ENCODE measurements at regions not wholly inside any gene's neighbourhood (a gene's known extent, or its start where the extent isn't known, plus 50 kb on each side); places are given as distances from the start of the nearest gene placed in this dataset.

GRCh38 chr1:182126272-182126800 is 64.8 kb upstream of the ZNF648 start:
- no peak for DNase-seq (ENCODE audit: low read depth in 2 of 2)

DNA sequence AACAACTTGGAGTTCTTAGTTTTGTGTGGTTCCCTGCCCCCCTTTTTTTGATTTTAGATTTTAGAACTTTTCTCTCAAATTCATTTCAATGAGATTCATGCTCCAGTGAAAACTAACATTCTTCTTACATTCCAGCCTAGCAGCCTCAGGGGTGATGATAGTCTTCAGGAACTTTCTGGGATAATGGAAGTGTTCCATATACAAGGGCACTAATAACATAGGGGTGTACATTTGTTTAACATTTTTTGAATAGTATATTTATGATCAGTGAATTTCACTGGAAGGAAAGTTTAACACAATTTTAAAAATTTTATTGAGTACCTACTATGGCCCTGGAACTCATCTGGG is 61.4 kb upstream of the ZNF648 start:
- no peak for DNase-seq (ENCODE audit: low read depth in 2 of 2)

DNA sequence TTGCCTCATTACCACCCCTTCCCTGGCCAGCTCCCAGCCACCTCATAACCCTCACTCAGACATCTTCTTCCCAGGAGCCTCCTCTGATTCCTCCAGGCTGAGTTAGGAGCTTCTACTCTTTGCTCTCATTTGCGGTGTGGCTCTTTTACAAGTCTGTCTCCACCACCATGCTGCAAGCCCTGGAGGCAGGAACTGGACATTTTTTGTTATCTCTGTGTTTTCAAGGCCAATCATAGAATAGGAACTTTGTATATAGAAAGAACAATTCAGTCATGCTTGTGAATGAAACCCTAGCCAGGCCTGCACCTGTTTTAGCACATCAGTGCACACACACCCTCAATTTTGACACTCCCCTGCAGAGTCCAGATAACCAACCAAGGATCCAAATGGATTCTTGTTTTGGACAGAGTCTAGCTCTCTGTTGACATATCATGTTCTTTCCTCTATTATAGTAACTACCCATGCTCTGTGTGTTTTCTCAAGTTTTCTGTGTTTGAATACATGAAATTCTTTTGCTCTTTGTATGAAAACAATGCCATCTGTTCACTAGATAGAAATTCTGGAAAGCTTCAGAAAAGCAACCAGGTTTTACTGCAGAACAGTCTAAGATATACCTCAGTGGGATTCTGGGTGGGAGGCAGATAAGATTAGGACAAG is 60.9 kb upstream of the ZNF648 start:
- no peak for DNase-seq (ENCODE audit: low read depth in 2 of 2)

GRCh38 chr1:182121787-182122186 is 60.3 kb upstream of the ZNF648 start:
- DNase-seq (ENCODE audit: low read depth in 2 of 2) = no peak

DNA sequence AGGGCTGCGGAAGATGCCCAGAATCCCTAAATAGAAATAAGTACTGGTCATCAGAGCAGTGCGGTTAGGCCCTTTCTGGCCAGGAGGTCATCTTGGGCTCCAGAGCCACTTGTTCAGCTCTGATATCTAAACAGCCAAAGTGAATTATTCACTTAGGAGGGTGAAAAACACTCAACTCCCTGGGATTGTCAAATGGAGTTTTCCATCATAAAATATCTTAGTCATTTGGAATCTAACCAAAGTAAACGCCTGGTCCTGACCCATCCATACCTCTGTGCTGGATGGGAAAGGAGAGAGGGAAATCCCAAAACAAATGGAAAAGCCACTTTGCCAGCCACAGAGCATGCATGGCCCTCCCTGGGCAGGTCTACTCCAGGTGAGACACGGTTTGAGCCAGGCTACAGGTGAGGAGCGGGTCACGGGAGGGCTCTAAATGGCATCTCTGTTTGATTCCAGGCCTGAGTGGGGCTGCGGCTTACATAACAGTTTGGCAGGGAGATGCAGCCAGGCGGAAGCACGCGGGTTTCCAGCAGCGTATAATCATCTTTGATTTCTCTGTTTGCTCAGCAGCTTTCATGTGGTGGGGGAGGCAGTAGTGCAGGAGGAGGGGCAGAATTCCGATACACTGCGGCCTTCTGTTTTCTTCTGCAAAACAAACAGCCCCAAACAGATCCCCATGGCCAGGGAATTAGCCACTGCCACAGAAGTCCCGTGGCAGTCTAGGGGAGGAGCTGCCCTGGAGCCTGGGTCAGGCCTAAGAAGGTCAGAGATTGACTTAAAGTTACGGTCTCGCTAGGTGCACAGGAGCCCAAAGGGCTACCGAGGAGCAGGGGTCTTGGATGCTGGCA is 59.1 kb upstream of the ZNF648 start:
- DNase-seq (ENCODE audit: low read depth in 2 of 2) = peak; percentile 55 to 81

DNA sequence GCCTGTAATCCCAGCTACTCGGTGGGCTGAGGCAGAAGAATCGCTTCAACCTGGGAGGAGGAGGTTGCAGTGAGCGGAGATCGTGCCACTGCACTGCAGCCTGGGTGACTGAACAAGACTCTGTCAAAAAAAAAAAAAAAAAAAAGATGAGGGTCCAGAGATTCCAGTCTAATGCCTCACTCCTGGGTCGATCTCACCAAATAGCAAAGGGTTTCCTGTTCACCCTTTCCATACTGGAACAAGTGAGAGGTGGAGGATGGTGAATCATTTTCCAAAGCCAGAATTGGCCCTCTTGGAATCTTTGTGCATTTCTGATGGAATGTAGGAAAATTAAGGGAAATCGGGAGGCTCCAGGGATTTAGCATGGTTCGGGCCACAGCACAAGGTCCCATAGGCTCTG is 58.1 kb upstream of the ZNF648 start:
- no peak for DNase-seq (ENCODE audit: low read depth in 2 of 2)

- DNase-seq (ENCODE audit: low read depth in 2 of 2) = no peak
Observed at GRCh38 chr1:182118851-182119250, 57.3 kb upstream of the ZNF648 start.

DNA sequence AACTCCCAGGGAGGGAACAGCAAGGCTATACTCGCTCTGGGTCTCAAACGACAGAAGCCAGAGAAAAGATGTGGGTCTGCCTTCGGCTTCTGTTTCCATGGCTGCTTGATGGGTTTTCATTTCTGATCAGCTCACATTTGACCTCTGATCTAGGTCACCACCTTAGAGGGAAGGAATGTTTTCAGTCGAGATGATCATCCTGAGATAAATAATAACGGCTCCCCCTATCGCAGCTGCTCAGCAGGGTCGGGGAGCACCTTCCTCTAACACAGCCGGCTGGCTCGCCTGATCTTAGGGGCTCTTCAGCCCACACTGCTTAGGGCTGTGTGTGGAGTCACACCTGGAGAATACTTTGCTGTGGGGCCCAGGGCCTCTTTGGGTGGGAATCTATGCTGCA is 53.1 kb upstream of the ZNF648 start:
- no peak for DNase-seq (ENCODE audit: low read depth in 2 of 2)

DNA sequence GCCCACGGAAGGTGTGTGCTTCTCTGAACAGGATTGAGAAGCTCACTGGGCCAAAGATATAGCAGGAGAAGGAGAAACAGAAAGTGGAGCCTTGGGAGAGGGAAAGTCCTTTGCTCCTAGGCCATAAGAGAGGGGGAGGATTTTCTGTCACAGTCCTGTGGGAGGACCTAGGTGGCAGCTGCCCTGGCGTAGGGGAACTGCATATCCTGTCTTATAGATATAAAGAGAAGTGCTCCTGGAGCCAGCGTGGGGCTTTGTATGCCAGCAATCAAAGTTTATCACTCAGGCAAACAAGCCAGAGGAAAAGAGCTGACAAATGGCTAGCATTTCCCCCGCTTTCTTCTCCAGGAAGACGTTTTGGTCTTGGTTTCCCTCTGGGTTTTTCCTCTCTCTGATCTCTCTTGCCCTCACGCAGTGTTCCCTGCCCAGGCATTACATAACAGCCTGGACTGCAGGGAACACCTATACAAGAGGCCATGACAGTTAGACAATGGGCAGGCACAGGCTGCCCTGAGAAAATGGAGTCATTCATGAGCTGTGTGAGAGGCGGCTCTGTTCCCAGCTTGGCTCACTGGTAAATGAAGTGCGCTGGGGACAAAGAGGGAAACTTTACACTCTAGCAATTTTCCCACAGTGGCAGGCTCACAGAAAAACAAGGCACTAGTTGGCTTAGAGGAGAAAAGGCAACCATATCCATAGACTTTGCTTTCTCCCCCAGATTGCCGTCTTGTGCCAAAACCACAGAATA is 52.5 kb upstream of the ZNF648 start:
- peak; percentile 23 to 38 for DNase-seq (ENCODE audit: low read depth in 2 of 2)

GRCh38 chr1:182111496-182111895 is 50.0 kb upstream of the ZNF648 start:
- DNase-seq (ENCODE audit: low read depth in 2 of 2) = peak in 1 of 2 donors; percentile 8
